Stomach (tissue), 4 donors: ENCODE measurements at regions not wholly inside any gene's neighbourhood (a gene's known extent, or its start where the extent isn't known, plus 50 kb on each side); places are given as distances from the start of the nearest gene placed in this dataset.

Source experiments
- POLR2A ChIP-seq, 4 donors: fragments of 450-650 bp; IDR thresholded peaks; one replicate each; pipeline ENCODE4 v1.6.1; 2016; ENCODE audit warnings: antibody characterized with exemption in 4 of 4, control low read depth in 2 of 4, mild to moderate bottlenecking in 1 of 4, moderate library complexity in 1 of 4
- TF ChIP-seq, protein P1 (sequence below), 7 experiments: fragments of 450-650 bp in 4 of 7; fragments of 200-600 bp in 3 of 7; sonication (generic) in 3 of 7; IDR thresholded peaks; one replicate each; pipeline ENCODE4 v1.5.1; 2016 to 2019; ENCODE audit warnings: antibody characterized with exemption in 7 of 7, control low read depth in 2 of 7, mild to moderate bottlenecking in 1 of 7

DNA sequence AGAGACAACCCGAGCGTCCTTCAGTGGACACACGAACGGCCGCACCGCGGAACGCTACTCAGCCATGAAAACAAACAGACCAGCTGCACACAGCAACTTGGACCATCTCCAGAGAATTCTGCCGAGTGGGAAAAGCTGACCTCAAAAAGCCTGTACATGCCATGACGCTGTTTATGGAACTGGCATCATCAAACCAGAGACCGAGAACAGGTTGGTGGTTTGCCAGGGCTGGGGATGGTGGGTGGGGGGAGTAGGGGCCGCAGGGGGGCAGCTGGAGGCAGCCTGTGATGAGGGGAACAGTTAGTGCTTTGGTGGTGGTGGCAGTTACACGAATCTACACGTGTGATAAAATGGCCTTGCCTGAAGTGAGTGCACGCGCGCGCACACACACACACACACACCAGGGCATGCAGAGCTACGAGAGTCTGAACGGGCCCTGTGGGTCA, 169.8 kb downstream of the LAT start:
- TF ChIP-seq, protein P1, sequence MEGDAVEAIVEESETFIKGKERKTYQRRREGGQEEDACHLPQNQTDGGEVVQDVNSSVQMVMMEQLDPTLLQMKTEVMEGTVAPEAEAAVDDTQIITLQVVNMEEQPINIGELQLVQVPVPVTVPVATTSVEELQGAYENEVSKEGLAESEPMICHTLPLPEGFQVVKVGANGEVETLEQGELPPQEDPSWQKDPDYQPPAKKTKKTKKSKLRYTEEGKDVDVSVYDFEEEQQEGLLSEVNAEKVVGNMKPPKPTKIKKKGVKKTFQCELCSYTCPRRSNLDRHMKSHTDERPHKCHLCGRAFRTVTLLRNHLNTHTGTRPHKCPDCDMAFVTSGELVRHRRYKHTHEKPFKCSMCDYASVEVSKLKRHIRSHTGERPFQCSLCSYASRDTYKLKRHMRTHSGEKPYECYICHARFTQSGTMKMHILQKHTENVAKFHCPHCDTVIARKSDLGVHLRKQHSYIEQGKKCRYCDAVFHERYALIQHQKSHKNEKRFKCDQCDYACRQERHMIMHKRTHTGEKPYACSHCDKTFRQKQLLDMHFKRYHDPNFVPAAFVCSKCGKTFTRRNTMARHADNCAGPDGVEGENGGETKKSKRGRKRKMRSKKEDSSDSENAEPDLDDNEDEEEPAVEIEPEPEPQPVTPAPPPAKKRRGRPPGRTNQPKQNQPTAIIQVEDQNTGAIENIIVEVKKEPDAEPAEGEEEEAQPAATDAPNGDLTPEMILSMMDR (IDR thresholded peaks at IDR 0.05): no peak
- TF ChIP-seq POLR2A (IDR thresholded peaks at IDR 0.05): no peak
